K562 (cell line): ENCODE measurements at regions not wholly inside any gene's neighbourhood (a gene's known extent, or its start where the extent isn't known, plus 50 kb on each side); places are given as distances from the start of the nearest gene placed in this dataset.

Experiments used
- ATAC-seq: fragments of 200-7000 bp; cut with Tn5 transposase; 3 replicates; pipeline ENCODE4 v1.9.1; 2020; ENCODE audit warnings: moderate library complexity
- BruUV-seq: library from RNA; stranded (reverse); fragments of 400-500 nt; replicated peaks from 2 replicates; lab custom pipeline; 2021; lab: Mats Ljungman, UMichigan
- CTCF ChIA-PET: fragments of 300-600 bp; formaldehyde crosslinking; extraction: SDS; loops from one replicate; lab custom pipeline; 2021; ENCODE audit warnings: low intra/inter-chr PET ratio; lab: Yijun Ruan, JAX
- POLR2A ChIA-PET: fragments of 300-600, 350-650 bp; sonication (Branson Sonifier 250); formaldehyde crosslinking; extraction: SDS; loops from one replicate; lab custom pipeline; 2021; ENCODE audit warnings: antibody characterized with exemption, inconsistent platforms; lab: Yijun Ruan, JAX
- DNase-seq, 4 experiments: peaks; one replicate each; pipeline versions ENCODE4 v3.0.0 to v3.0.0-alpha.2; 2011 to 2018; ENCODE audit warnings: low spot score in 3 of 4, mixed read lengths in 3 of 4; ENCODE audit errors: extremely low read depth in 1 of 4
- FAIRE-seq: peaks from 2 replicates; lab custom pipeline; 2011; peaks lifted over from hg19 to GRCh38; lab: Jason Lieb, UNC
- H2AFZ ChIP-seq: 2 replicates; pipeline ENCODE4 v1.6.0; 2011; ENCODE audit warnings: low read depth, low read length, control low read depth, inconsistent platforms
- H3K27ac ChIP-seq: fragments of 200-600 bp; 3 replicates; pipeline ENCODE4 v1.8.0; 2011; ENCODE audit warnings: low read depth, mild to moderate bottlenecking, control low read depth, inconsistent platforms, low read length, moderate library complexity, mixed read lengths; ENCODE audit errors: extremely low read depth
- H3K27me3 ChIP-seq, 2 experiments: fragments of 300-600 bp in 1 of 2; 2 replicates in 1 of 2; 3 replicates in 1 of 2; pipeline versions ENCODE4 v1.6.0 to v1.8.0; 2011; ENCODE audit warnings: inconsistent platforms in 2 of 2, low read length in 2 of 2, mild to moderate bottlenecking in 1 of 2, mixed read lengths in 1 of 2, moderate library complexity in 1 of 2; ENCODE audit not compliant: control insufficient read depth in 2 of 2, insufficient read depth in 2 of 2
- H3K36me3 ChIP-seq: fragments of 300-600 bp; 3 replicates; pipeline ENCODE4 v1.8.0; 2011; ENCODE audit warnings: mild to moderate bottlenecking, low read length, inconsistent platforms; ENCODE audit not compliant: control insufficient read depth, insufficient read depth
- H3K4me1 ChIP-seq, 2 experiments: fragments of 200-600 bp in 1 of 2; replicated peaks in 1 of 2; 2 replicates in 1 of 2; 3 replicates in 1 of 2; pipeline versions ENCODE4 v1.5.1 to v1.8.0; 2011; ENCODE audit warnings: inconsistent platforms in 2 of 2, low read length in 2 of 2, mild to moderate bottlenecking in 1 of 2, mixed read lengths in 1 of 2, moderate library complexity in 1 of 2; ENCODE audit not compliant: control insufficient read depth in 2 of 2, insufficient read depth in 2 of 2
- H3K4me2 ChIP-seq: 2 replicates; pipeline ENCODE4 v1.6.1; 2011; ENCODE audit warnings: low read length, control low read depth, inconsistent platforms, mixed read lengths; ENCODE audit not compliant: insufficient read depth
- H3K4me3 ChIP-seq: fragments of 200-600 bp; sonication (generic), shearing (Covaris generic); 2 replicates; pipeline ENCODE4 v1.5.1; 2016; ENCODE audit warnings: control low read depth, inconsistent platforms
- H3K79me2 ChIP-seq: fragments of 200-600 bp; 3 replicates; pipeline ENCODE4 v1.8.0; 2011; ENCODE audit warnings: low read length, inconsistent platforms; ENCODE audit not compliant: control insufficient read depth, insufficient read depth
- H3K9ac ChIP-seq, 2 experiments: 2 replicates each; pipeline versions ENCODE4 v1.6.0 to v1.6.1; 2011; ENCODE audit warnings: low read depth in 2 of 2, low read length in 2 of 2, control low read depth in 1 of 2, inconsistent platforms in 1 of 2, mild to moderate bottlenecking in 1 of 2, mixed read lengths in 1 of 2; ENCODE audit not compliant: insufficient read depth in 1 of 2
- H3K9me1 ChIP-seq: one replicate; pipeline ENCODE4 v1.6.0; 2011; ENCODE audit warnings: inconsistent platforms, mild to moderate bottlenecking, low read length, moderate library complexity; ENCODE audit not compliant: control insufficient read depth, insufficient read depth
- H3K9me3 ChIP-seq: replicated peaks from 2 replicates; pipeline ENCODE4 v1.5.1; 2011; ENCODE audit warnings: low read depth, low read length, inconsistent platforms; ENCODE audit not compliant: control insufficient read depth, insufficient read depth
- H4K20me1 ChIP-seq: replicated peaks from 2 replicates; pipeline ENCODE4 v1.6.1; 2011; ENCODE audit warnings: low read length, inconsistent platforms, mixed read lengths; ENCODE audit not compliant: control insufficient read depth, insufficient read depth
- CSDE1 ChIP-seq, 2 experiments: fragments of 450-650 bp; IDR thresholded peaks; 2 replicates each; pipeline ENCODE4 v1.6.1; 2016; ENCODE audit warnings: mild to moderate bottlenecking in 1 of 2
- E2F5 ChIP-seq: sonication (generic); formaldehyde crosslinking; IDR thresholded peaks from 2 replicates; pipeline ENCODE4 v1.8.0; 2022; ENCODE audit warnings: mild to moderate bottlenecking, missing genetic modification reagents
- E4F1 ChIP-seq: fragments of 250-450 bp; sonication (Bioruptor Pico); IDR thresholded peaks from 2 replicates; pipeline ENCODE4 v1.5.0; 2021; ENCODE audit warnings: mild to moderate bottlenecking, borderline replicate concordance
- ERF ChIP-seq: fragments of 450-650 bp; formaldehyde crosslinking; IDR thresholded peaks from 2 replicates; pipeline ENCODE4 v1.4.0; 2020; ENCODE audit warnings: mild to moderate bottlenecking, mixed read lengths
- GTF3C2 ChIP-seq: IDR thresholded peaks from 3 replicates; pipeline ENCODE4 v1.6.1; 2011; ENCODE audit warnings: borderline replicate concordance, mild to moderate bottlenecking, moderate library complexity; ENCODE audit not compliant: insufficient read length; ENCODE audit errors: extremely low read depth
- ILK ChIP-seq: fragments of 450-650 bp; IDR thresholded peaks from 2 replicates; pipeline ENCODE4 v1.6.1; 2016; ENCODE audit warnings: missing genetic modification characterization, low read depth, mild to moderate bottlenecking, missing compliant biosample characterization, moderate library complexity, borderline replicate concordance
- NFIC ChIP-seq: fragments of 450-650 bp; IDR thresholded peaks from 2 replicates; pipeline ENCODE4 v1.6.1; 2017; ENCODE audit warnings: mild to moderate bottlenecking, inconsistent platforms
- NFIX ChIP-seq: fragments of 250-450 bp; sonication (Bioruptor Pico); IDR thresholded peaks from 2 replicates; pipeline ENCODE4 v1.4.0; 2020; ENCODE audit warnings: low read depth, mild to moderate bottlenecking, moderate library complexity
- TBP ChIP-seq: optimal IDR thresholded peaks from 2 replicates; pipeline ENCODE3; 2011; ENCODE audit warnings: low read depth, low read length, improper control_type of control experiment
- ZNF444 ChIP-seq: fragments of 250-450 bp; sonication (Bioruptor Pico); IDR thresholded peaks from 2 replicates; pipeline ENCODE4 v1.4.0; 2020; ENCODE audit warnings: mild to moderate bottlenecking, moderate library complexity
- WGBS: fragments of 100-300 bp; shearing (Covaris generic); methylation state at CpG from one replicate; pipeline ENCODE4 v1.1.6; 2016; ENCODE audit warnings: low coverage, mixed read lengths; ENCODE audit not compliant: insufficient coverage; ENCODE audit errors: missing lambda C conversion rate; 5-methylcytosine and 5-hydroxymethylcytosine counted together
- in situ Hi-C: fragments of 300-500 bp; cut with MboI; formaldehyde crosslinking; loops from 4 replicates; pipeline ENCODE4 v1.15.0; 2018; ENCODE audit warnings: inconsistent platforms, mixed read lengths
- intact Hi-C: fragments of 100-400 bp; cut with micrococcal nuclease; formaldehyde crosslinking; loops from 2 replicates; pipeline ENCODE4 v1.14.2; 2022

- CTCF ChIA-PET = no interaction called here
- no peak overlapping the region for H3K27ac ChIP-seq
- H3K36me3 ChIP-seq = no peaks in the 10 kb centered on the region
- FAIRE-seq = no peak
- no peak overlapping the region for H3K4me3 ChIP-seq
- no peak overlapping the region for H3K4me2 ChIP-seq
- DNase-seq = no peak
- H3K9me3 ChIP-seq = no peaks in the 10 kb centered on the region
- WGBS = 0% methylated on average over 2 of the region's 2 CpGs
- BruUV-seq = no TSS peak
- no peaks in the 10 kb centered on the region for H3K79me2 ChIP-seq
- TF ChIP-seq NFIX (CRISPR knock-in tag) (peak; percentile 83), TBP (no peak), NFIC (peak; percentile 89)
- H3K9ac ChIP-seq = no peak overlapping the region
- intact Hi-C loops = no loop called here
- H3K4me1 ChIP-seq = no peaks in the 10 kb centered on the region
- H2AFZ ChIP-seq = no peak overlapping the region
- in situ Hi-C loops = no loop called here
- H3K9me1 ChIP-seq = no peaks in the 10 kb centered on the region
- no peak for ATAC-seq
- no peaks in the 10 kb centered on the region for H3K27me3 ChIP-seq
- no peaks in the 10 kb centered on the region for H4K20me1 ChIP-seq
- POLR2A ChIA-PET = interaction anchor here (0.6 kb wide), 1 partner anchor 60 kb away, joined by 3 read pairs; no protein-coding TSS in a partner anchor
Observed at GRCh38 chr4:27910227-27910626, 1049.6 kb downstream of the STIM2 start.

GRCh38 chr4:27911047-27911446 lies 1050.4 kb downstream of the STIM2 start:
- Histone ChIP-seq H3K4me1 (no peaks in the 10 kb centered on the region), H3K9me3 (no peaks in the 10 kb centered on the region), H3K27ac (no peak overlapping the region), H3K36me3 (no peaks in the 10 kb centered on the region), H3K9ac (no peak overlapping the region), H3K9me1 (no peaks in the 10 kb centered on the region), H2AFZ (no peak overlapping the region), H3K79me2 (no peaks in the 10 kb centered on the region), H3K27me3 (no peaks in the 10 kb centered on the region), H3K4me2 (no peak overlapping the region), H4K20me1 (no peaks in the 10 kb centered on the region), H3K4me3 (no peak overlapping the region)
- BruUV-seq = no TSS peak
- intact Hi-C loops = no loop called here
- ChIA-PET CTCF (no interaction called here), POLR2A (no interaction called here)
- FAIRE-seq (no peak), DNase-seq (no peak), ATAC-seq (no peak)
- in situ Hi-C loops = no loop called here
- 0% methylated on average over 2 of the region's 2 CpGs for WGBS
- TF ChIP-seq ZNF444 (CRISPR knock-in tag) = no peak
- no peak for TF ChIP-seq E2F5 (CRISPR knock-in tag)
- no peak for TF ChIP-seq GTF3C2
- TF ChIP-seq ERF = no peak
- TF ChIP-seq ILK (tag) = no peak
- TF ChIP-seq E4F1 (CRISPR knock-in tag) = no peak
- TF ChIP-seq CSDE1 (IDR thresholded peaks at IDR 0.05) = no peak
